ENCODE measurements at regions not wholly inside any gene's neighbourhood (a gene's known extent, or its start where the extent isn't known, plus 50 kb on each side); places are given as distances from the start of the nearest gene placed in this dataset.

- intact Hi-C loops (cut with micrococcal nuclease) = no loop called here
Measured at GRCh38 chr14:101030586-101030985, 127.1 kb upstream of the RTL1 start.

GRCh38 chr14:101031186-101031585 lies 127.7 kb upstream of the RTL1 start:
- peaks cover 7% of the 10 kb centered on the region for H3K27me3 ChIP-seq (ENCODE audit: low read depth)
- intact Hi-C loops (cut with micrococcal nuclease) = no loop called here
- H3K36me3 ChIP-seq = no peaks in the 10 kb centered on the region
- H3K9me3 ChIP-seq (replicated peaks) = no peaks in the 10 kb centered on the region
- no peaks in the 10 kb centered on the region for H3K4me1 ChIP-seq
- H3K27ac ChIP-seq (replicated peaks) = no peak overlapping the region
- no peak overlapping the region for H3K4me3 ChIP-seq
- no peak for TF ChIP-seq CTCF (IDR thresholded peaks at IDR 0.05; ENCODE audit: borderline replicate concordance)
- DNase-seq = peak; percentile 4

More at GRCh38 chr14:101030586-101030985, 127.1 kb upstream of the RTL1 start:
- Histone ChIP-seq H3K4me3 (no peak overlapping the region), H3K4me1 (no peaks in the 10 kb centered on the region), H3K27me3 (ENCODE audit: low read depth) (peaks cover 7% of the 10 kb centered on the region), H3K9me3 (replicated peaks) (no peaks in the 10 kb centered on the region), H3K27ac (replicated peaks) (no peak overlapping the region), H3K36me3 (no peaks in the 10 kb centered on the region)
- TF ChIP-seq CTCF (IDR thresholded peaks at IDR 0.05; ENCODE audit: borderline replicate concordance) = no peak
- peak; percentile 6 for DNase-seq

DNA sequence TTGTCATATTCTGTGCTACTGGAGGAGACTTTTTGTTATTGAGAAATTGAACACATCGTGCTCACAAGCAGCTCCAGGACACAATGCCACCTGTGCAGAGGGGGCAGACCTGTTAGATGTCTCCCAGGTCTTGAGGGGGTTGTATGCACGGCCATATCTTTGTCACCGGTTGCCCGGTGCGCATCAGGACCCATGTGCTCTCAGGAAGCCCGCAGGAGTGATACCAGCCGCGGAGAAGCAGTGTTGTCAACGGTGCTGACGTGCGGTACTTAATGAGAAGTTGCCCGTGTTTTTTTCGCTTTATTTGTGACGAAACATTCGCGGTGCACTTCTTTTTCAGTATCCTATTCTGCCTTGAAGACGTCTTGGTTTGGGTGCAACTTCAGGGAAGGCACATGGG lies 128.2 kb upstream of the RTL1 start:
- no peaks in the 10 kb centered on the region for H3K9me3 ChIP-seq (replicated peaks)
- intact Hi-C loops (cut with micrococcal nuclease) = no loop called here
- TF ChIP-seq CTCF (IDR thresholded peaks at IDR 0.05; ENCODE audit: borderline replicate concordance) = no peak
- no peaks in the 10 kb centered on the region for H3K36me3 ChIP-seq
- H3K27ac ChIP-seq (replicated peaks) = no peak overlapping the region
- H3K4me3 ChIP-seq = no peak overlapping the region
- DNase-seq = peak; percentile 2
- peaks cover 7% of the 10 kb centered on the region for H3K27me3 ChIP-seq (ENCODE audit: low read depth)
- no peaks in the 10 kb centered on the region for H3K4me1 ChIP-seq

- no peaks in the 10 kb centered on the region for H3K36me3 ChIP-seq
- no peak for DNase-seq
- intact Hi-C loops (cut with micrococcal nuclease) = no loop called here
Measured at GRCh38 chr14:101032433-101032832, 128.9 kb upstream of the RTL1 start.

DNA sequence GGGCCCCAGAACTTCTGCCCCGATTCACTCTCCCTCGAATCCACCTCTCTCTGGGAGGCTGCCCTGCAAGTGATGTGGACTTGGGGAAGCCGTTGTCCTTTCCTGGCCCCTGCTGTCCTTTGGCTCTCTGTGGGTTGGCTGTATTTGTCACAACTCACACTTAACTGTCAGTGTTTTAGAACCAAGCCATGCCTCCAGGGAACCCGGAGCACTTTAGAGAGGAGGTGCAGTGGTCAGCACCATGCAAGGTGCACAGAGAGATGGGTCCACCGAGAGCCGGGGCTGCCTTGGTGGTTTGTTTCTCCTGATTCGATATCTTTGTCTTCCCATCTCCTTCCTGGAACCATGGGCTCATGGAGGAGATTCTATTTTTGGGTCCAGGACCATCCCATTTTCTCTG lies 129.5 kb upstream of the RTL1 start:
- intact Hi-C loops (cut with micrococcal nuclease) = no loop called here
- DNase-seq = peak; percentile 2
- H3K4me1 ChIP-seq = no peaks in the 10 kb centered on the region
- peaks cover 4% of the 10 kb centered on the region for H3K27me3 ChIP-seq (ENCODE audit: low read depth)
- no peak for TF ChIP-seq CTCF (IDR thresholded peaks at IDR 0.05; ENCODE audit: borderline replicate concordance)
- H3K36me3 ChIP-seq = no peaks in the 10 kb centered on the region
- H3K9me3 ChIP-seq (replicated peaks) = no peaks in the 10 kb centered on the region
- no peak overlapping the region for H3K27ac ChIP-seq (replicated peaks)
- no peak overlapping the region for H3K4me3 ChIP-seq

More at GRCh38 chr14:101032433-101032832, 128.9 kb upstream of the RTL1 start:
- no peak for TF ChIP-seq CTCF (IDR thresholded peaks at IDR 0.05; ENCODE audit: borderline replicate concordance)
- H3K27me3 ChIP-seq (ENCODE audit: low read depth) = peaks cover 7% of the 10 kb centered on the region
- H3K9me3 ChIP-seq (replicated peaks) = no peaks in the 10 kb centered on the region
- H3K4me3 ChIP-seq = no peak overlapping the region
- no peak overlapping the region for H3K27ac ChIP-seq (replicated peaks)
- H3K4me1 ChIP-seq = no peaks in the 10 kb centered on the region
